AG04450 (cell line): ENCODE measurements at regions not wholly inside any gene's neighbourhood (a gene's known extent, or its start where the extent isn't known, plus 50 kb on each side); places are given as distances from the start of the nearest gene placed in this dataset.

Experiments used
- CTCF ChIA-PET: fragments of 300-600, 350-600 bp; formaldehyde crosslinking; extraction: SDS; loops from one replicate; lab custom pipeline; 2022; ENCODE audit warnings: antibody characterized with exemption, inconsistent platforms; lab: Charles Lee
- POLR2A ChIA-PET: fragments of 350-600 bp; formaldehyde crosslinking; extraction: SDS; loops from one replicate; lab custom pipeline; 2021; ENCODE audit warnings: antibody characterized with exemption, inconsistent platforms; lab: Yijun Ruan, JAX
- DNase-seq: peaks from one replicate; pipeline ENCODE4 v3.0.0-alpha.2; 2011; ENCODE audit warnings: low read depth, low spot score
- H3K27ac ChIP-seq: one replicate; pipeline ENCODE4 v1.5.1; 2012; ENCODE audit warnings: low read depth, low read length, control low read depth
- H3K27me3 ChIP-seq: one replicate; pipeline ENCODE4 v1.6.0; 2012; ENCODE audit warnings: low read length; ENCODE audit not compliant: control insufficient read depth, insufficient read depth
- H3K4me3 ChIP-seq: 2 replicates; pipeline ENCODE4 v1.5.1; 2011; ENCODE audit warnings: mild to moderate bottlenecking, low read depth, low read length, control low read depth
- H3K9me3 ChIP-seq: 2 replicates; pipeline ENCODE4 v1.5.1; 2012; ENCODE audit warnings: low read length; ENCODE audit not compliant: control insufficient read depth, insufficient read depth
- TF ChIP-seq, protein P1 (sequence below): IDR thresholded peaks from 2 replicates; pipeline ENCODE4 v1.5.1; 2011; ENCODE audit warnings: low read depth, low read length, control low read depth, inconsistent platforms

DNA sequence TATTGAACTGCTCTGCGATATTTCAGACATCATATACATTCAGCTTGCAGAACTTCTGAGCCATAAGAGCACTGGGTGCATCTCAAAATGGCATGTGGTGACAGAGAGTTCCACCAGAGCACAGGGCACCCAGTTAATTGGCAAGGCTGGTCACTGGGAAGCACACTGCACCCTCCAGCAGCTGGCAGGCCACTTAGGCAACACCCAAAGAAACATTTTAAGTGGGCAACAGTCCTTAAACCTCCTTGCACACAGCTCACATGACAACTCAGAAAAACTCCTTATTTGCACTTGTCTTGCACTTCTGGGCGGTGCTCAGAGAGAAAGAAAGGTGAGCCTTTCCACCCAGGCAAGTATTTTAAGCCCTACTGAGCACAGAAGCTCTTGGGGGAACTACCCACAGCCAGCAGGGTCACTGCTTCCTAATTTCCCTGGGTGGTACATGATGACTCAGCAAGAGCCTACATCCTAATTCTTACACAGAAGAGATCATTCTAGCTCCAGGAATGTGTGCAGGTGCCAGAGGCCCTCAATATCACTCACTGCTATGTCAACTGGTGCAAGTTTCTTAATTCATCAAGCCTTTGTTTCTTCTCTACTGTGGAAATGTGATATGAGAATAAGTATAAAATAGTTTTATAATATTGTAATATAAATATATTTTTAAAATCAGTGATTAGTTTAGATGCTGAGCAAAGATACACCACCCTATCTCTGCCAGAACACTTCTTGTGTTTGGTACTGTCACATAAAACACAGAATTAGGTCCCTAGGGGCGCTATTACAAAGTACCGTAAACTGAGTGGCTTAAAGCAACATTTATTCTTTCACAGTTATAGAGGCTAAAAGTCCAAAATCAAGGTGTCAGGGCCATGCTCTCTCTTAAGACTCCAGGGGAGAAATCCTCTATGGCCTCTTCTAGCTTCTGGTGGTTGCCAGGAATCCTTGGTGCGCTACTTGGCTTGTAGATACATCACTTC, 155.1 kb upstream of the PPARGC1A start:
- ChIA-PET POLR2A (no interaction called here), CTCF (no interaction called here)
- no peak overlapping the region for H3K4me3 ChIP-seq
- TF ChIP-seq, protein P1, sequence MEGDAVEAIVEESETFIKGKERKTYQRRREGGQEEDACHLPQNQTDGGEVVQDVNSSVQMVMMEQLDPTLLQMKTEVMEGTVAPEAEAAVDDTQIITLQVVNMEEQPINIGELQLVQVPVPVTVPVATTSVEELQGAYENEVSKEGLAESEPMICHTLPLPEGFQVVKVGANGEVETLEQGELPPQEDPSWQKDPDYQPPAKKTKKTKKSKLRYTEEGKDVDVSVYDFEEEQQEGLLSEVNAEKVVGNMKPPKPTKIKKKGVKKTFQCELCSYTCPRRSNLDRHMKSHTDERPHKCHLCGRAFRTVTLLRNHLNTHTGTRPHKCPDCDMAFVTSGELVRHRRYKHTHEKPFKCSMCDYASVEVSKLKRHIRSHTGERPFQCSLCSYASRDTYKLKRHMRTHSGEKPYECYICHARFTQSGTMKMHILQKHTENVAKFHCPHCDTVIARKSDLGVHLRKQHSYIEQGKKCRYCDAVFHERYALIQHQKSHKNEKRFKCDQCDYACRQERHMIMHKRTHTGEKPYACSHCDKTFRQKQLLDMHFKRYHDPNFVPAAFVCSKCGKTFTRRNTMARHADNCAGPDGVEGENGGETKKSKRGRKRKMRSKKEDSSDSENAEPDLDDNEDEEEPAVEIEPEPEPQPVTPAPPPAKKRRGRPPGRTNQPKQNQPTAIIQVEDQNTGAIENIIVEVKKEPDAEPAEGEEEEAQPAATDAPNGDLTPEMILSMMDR = no peak
- no peaks in the 10 kb centered on the region for H3K27me3 ChIP-seq
- H3K9me3 ChIP-seq = no peaks in the 10 kb centered on the region
- no peak for DNase-seq
- no peak overlapping the region for H3K27ac ChIP-seq

DNA sequence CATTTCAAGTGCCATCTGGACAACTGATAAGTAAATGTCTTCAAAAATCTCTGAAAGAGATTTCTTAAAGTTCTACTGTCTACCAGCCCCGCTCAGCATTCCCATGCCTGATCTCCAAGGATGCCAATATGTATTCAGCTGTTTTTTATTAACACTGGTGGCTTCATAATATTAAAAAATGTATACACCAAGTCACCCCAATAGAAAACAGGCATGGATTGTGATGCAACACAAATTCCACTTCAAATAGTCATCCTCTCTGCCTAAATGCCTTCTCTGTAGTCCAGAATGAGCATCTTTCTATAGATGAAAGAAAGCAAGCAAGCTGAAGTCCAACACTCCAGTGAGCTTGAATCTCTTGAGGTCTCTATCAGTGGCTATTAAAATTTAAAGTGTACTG, 152.2 kb upstream of the PPARGC1A start:
- no peak overlapping the region for H3K4me3 ChIP-seq
- peak; percentile 86 for DNase-seq
- TF ChIP-seq, protein P1 = no peak
- ChIA-PET CTCF (no interaction called here), POLR2A (interaction anchor here (0.9 kb wide), 1 partner anchor 8 kb away, joined by 3 read pairs; no protein-coding TSS in a partner anchor)
- H3K27ac ChIP-seq = no peak overlapping the region
- no peaks in the 10 kb centered on the region for H3K27me3 ChIP-seq
- no peaks in the 10 kb centered on the region for H3K9me3 ChIP-seq

DNA sequence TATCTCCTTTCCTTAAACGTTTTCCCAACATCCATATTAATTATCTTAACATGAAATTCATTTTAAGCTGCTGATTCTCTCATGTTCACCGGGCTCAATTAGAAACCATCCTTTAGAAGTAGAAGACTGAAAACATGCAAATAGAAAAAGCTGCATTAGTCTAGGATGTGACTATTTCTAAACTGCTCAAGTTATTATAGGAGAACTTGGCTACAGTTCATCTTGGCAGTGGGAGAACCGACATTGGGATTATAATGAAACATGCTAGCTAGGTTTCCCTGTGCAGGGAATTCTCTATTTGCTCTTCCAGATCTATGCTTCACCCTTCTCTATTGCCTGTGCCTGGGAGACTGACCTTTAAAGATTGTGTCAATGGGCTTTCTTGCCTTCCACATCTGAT, 151.0 kb upstream of the PPARGC1A start:
- ChIA-PET POLR2A (no interaction called here), CTCF (interaction anchor here (0.5 kb wide), 1 partner anchor 26 kb away, joined by 3 read pairs; no protein-coding TSS in a partner anchor)
- no peaks in the 10 kb centered on the region for H3K9me3 ChIP-seq
- H3K27me3 ChIP-seq = no peaks in the 10 kb centered on the region
- DNase-seq = no peak
- no peak overlapping the region for H3K4me3 ChIP-seq
- no peak overlapping the region for H3K27ac ChIP-seq
- TF ChIP-seq, protein P1 = no peak

DNA sequence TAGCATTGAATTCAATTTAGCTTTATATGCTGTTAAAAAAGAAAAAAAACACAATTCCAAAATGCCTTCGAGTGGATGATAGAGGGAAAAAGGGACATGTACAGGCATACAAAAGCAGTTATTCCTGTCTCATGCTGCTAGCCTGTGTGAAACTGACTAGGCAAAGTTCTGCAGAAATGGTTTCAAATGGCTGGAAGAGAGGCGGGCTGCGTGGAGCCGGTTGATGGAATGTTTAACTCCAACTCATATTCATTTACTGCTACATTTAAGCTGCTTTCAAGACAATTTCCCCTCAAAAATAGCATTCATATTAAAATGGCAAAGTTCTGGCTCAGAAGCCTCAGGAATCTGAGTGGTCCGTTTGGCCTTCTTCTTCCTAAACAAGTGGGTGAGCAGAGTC, 143.8 kb upstream of the PPARGC1A start:
- ChIA-PET CTCF (interaction anchor here (1.0 to 1.7 kb wide), 2 partner anchors 143 to 353 kb away, joined by 3 to 7 read pairs; partner anchors contain the start of gene PPARGC1A), POLR2A (interaction anchor here (1.2 kb wide), 1 partner anchor 9 kb away, joined by 3 read pairs; no protein-coding TSS in a partner anchor)
- Histone ChIP-seq H3K4me3 (no peak overlapping the region), H3K9me3 (no peaks in the 10 kb centered on the region), H3K27ac (no peak overlapping the region), H3K27me3 (no peaks in the 10 kb centered on the region)
- TF ChIP-seq, protein P1 = no peak
- no peak for DNase-seq
